HG03342 (cell line): ENCODE measurements at regions not wholly inside any gene's neighbourhood (a gene's known extent, or its start where the extent isn't known, plus 50 kb on each side); places are given as distances from the start of the nearest gene placed in this dataset.
"Not testable (repeated sequence)": the region's sequence is repeated elsewhere in the genome, so short reads cannot be mapped to it uniquely, and the experiment has no call there.

Experiments used
- ATAC-seq: cut with Tn5 transposase; IDR thresholded peaks from one replicate; pipeline ENCODE4 v1.9.1; 2021; ENCODE audit warnings: mild to moderate bottlenecking, moderate library complexity; ENCODE audit not compliant: unreplicated experiment

DNA sequence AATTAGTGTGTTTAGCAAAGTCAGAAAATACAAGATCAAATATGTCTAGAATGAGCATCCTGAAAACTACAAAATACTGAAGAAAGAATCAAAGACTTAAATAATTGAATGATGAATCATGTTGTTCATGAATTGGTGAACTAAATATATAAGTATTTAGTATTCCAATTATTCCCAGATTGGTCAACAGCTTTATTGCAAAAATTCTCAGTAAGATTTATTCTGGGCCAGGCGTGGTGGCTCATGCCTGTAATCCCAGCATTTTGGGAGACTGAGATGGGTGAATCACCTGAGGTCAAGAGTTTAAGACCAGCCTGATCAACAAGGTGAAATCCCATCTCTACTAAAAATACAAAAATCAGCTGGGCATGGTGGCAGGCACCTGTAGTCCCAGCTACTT lies 250.0 kb upstream of the NECTIN3 start:
- no peak for ATAC-seq

DNA sequence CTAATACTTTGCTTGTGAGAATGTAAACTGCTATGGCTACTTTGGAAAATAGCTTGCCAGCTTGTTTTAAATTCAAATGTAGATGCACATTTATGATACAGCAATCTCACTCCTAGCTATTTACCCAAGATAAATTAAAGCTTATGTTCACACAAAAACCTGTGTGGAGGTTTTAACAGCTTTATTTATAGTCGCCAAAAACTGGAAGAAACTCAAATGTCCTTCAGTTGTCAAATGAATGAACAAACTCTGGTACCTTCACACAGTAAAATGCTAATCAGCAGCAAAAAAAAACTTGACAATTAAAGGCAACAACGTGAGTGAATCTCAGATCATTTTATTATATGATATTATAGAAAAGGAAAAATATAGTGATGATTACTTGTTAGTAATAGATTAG lies 248.6 kb upstream of the NECTIN3 start:
- no peak for ATAC-seq

- ATAC-seq: no peak
Measured at GRCh38 chr3:110846971-110847370, 224.6 kb upstream of the NECTIN3 start.

- ATAC-seq: no peak
Measured at GRCh38 chr3:110849064-110849463, 222.6 kb upstream of the NECTIN3 start.

- ATAC-seq: no peak
Measured at GRCh38 chr3:110851736-110852135, 219.9 kb upstream of the NECTIN3 start.

- no peak for ATAC-seq
Measured at GRCh38 chr3:110855207-110855606, 216.4 kb upstream of the NECTIN3 start.

- no peak for ATAC-seq
Measured at GRCh38 chr3:110856916-110857315, 214.7 kb upstream of the NECTIN3 start.

DNA sequence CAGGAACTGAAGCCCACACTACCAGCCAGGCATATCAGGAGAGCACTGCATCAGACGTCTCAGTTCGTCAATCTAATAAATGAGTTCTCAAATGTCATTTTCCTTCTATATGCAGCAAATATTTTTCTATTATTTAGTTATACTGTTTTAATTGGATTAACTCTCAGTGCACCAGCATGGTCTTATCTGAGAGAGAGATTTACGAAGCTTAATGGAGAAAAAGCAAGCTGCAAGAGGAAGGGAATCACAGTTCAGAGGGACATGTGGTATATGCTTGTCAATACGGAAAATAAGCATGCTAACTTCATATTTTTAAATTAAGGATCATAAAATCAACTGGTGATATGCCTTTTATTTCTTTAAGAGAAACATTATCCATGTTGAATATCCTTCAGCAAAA lies 213.1 kb upstream of the NECTIN3 start:
- ATAC-seq: no peak

- no peak for ATAC-seq
Measured at GRCh38 chr3:110859336-110859735, 212.3 kb upstream of the NECTIN3 start.

DNA sequence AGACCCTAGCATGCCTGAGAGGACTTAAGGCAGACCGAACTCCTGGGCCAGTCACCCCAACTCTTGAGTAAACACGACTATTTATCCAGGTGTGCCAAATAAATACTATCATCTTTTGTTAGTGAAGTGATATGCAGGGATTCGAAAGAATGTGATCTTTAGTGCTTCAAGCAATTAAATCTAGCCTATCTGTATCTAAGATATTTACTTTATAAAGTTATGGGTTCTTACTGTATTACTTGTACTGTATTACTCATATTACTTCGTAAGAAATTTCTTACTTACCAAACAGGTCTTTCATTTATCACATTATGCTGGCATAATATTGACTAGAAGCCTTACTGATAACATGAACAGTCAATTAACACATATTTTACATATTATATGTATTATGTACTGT lies 211.6 kb upstream of the NECTIN3 start:
- ATAC-seq: no peak

DNA sequence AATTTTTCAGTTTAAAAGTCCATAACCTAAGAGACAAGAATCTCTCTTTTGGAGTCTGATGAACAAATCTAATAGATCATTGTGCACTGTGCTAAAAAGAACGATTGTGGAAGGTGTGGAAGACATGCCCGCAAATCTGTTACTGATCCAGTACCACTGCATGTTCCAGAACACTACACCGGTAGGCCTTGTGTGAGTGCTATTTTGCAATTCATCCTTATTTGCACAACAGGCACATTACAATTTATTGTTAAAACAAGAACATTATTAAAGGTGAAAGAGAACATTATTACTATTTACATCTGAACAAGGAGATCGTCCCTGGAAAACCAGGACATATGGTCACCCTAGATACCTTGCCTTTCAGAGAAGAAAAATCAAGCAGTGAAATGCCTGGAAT lies 205.7 kb upstream of the NECTIN3 start:
- ATAC-seq: no peak

- ATAC-seq: no peak
Measured at GRCh38 chr3:110868106-110868505, 203.5 kb upstream of the NECTIN3 start.

- ATAC-seq: no peak
Measured at GRCh38 chr3:110869736-110870135, 201.9 kb upstream of the NECTIN3 start.

- no peak for ATAC-seq
Measured at GRCh38 chr3:110871869-110872268, 199.7 kb upstream of the NECTIN3 start.

- no peak for ATAC-seq
Measured at GRCh38 chr3:110878692-110879091, 192.9 kb upstream of the NECTIN3 start.

DNA sequence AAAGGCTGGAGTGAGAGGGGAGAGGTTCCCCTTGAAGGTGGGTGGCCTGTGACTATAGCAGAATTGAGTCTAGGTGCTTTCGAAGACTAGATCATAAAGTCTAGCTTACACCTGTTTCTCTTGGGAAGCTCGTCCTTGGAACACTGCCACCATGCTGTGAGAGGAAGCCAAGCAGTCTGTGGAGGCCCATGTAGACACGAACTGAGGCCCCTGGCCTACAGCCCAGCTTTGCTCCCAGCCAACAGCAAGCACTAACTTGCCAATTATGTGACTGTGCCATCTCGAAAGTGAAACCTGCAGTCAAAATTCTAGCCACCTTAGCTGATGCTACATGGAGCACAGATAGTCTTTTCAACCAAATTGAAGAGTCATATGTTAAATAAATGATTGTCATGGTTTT lies 190.5 kb upstream of the NECTIN3 start:
- peak; percentile 90 for ATAC-seq

DNA sequence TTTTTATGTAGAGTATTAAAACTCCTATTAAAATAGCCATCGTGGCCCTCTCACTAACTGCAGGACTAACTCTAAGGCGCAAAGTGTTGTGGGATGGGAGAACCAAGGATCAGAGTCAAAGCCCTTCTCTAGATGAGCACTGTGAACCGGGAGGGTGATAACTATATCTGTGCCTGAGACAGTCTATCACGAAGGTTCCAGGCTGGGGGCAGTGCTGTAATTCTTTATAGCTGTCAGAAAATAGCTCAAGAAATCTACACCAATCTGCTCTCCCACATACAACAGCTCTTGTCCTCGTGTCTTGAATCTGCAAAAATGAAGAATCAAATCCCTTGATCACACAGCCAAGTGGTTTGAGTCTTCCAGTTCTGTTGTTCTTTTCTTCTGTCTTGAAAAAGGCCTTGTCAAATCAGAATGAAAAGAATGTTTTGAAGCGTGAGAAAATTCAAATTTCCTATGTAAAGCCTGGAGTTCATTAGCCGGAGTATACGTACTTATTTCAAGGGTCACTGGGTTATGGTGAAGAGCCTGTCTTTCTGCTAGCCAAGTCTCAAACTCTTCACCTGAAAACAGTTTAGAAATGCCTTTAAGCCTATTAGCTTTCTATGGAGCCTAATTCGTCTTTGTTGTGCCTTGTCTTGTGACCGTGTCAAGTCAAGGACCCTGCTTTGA lies 185.3 kb upstream of the NECTIN3 start:
- ATAC-seq: no peak

- ATAC-seq: no peak
Measured at GRCh38 chr3:110887176-110887575, 184.4 kb upstream of the NECTIN3 start.

GRCh38 chr3:110888625-110889375 lies 182.8 kb upstream of the NECTIN3 start:
- ATAC-seq: not testable (repeated sequence)

- not testable (repeated sequence) for ATAC-seq
Measured at GRCh38 chr3:110889376-110889699, 182.3 kb upstream of the NECTIN3 start.

- ATAC-seq: no peak
Measured at GRCh38 chr3:110894574-110894973, 177.0 kb upstream of the NECTIN3 start.

- ATAC-seq: no peak
Measured at GRCh38 chr3:110895054-110895453, 176.6 kb upstream of the NECTIN3 start.

- ATAC-seq: no peak
Measured at GRCh38 chr3:110897046-110897445, 174.6 kb upstream of the NECTIN3 start.
